ENCODE measurements at regions not wholly inside any gene's neighbourhood (a gene's known extent, or its start where the extent isn't known, plus 50 kb on each side); places are given as distances from the start of the nearest gene placed in this dataset.

- peak in 4 of 14 donors; percentile 20 to 48 (median 25) for DNase-seq
Measured at GRCh38 chr2:128797937-128798336, 479.3 kb upstream of the HS6ST1 start.

- DNase-seq = peak in 2 of 14 donors; percentile 26 to 36
Measured at GRCh38 chr2:128798502-128799283, 480.0 kb upstream of the HS6ST1 start.

GRCh38 chr2:128799284-128799552, 480.6 kb upstream of the HS6ST1 start:
- no peak for DNase-seq

- no peak for DNase-seq
Measured at GRCh38 chr2:128799730-128800129, 481.1 kb upstream of the HS6ST1 start.

- DNase-seq = no peak
Measured at GRCh38 chr2:128801576-128801975, 482.9 kb upstream of the HS6ST1 start.

GRCh38 chr2:128803222-128803621, 484.6 kb upstream of the HS6ST1 start:
- no peak for DNase-seq

- no peak for DNase-seq
Measured at GRCh38 chr2:128805237-128805636, 486.6 kb upstream of the HS6ST1 start.

GRCh38 chr2:128805918-128806317, 487.2 kb upstream of the HS6ST1 start:
- no peak for DNase-seq

- no peak for DNase-seq
Measured at GRCh38 chr2:128807317-128807716, 488.6 kb upstream of the HS6ST1 start.

- DNase-seq = no peak
Measured at GRCh38 chr2:128808462-128809258, 490.0 kb upstream of the HS6ST1 start.

GRCh38 chr2:128809259-128809636, 490.6 kb upstream of the HS6ST1 start:
- no peak for DNase-seq

GRCh38 chr2:128809880-128810279, 491.2 kb upstream of the HS6ST1 start:
- DNase-seq = no peak

- DNase-seq = peak in 3 of 14 donors; percentile 8 to 40 (median 35)
Measured at GRCh38 chr2:128812183-128812940, 493.7 kb upstream of the HS6ST1 start.

GRCh38 chr2:128813352-128814034, 494.8 kb upstream of the HS6ST1 start:
- no peak for DNase-seq

- DNase-seq = no peak
Measured at GRCh38 chr2:128815248-128815647, 496.6 kb upstream of the HS6ST1 start.

GRCh38 chr2:128817171-128817570, 498.5 kb upstream of the HS6ST1 start:
- no peak for DNase-seq

- no peak for DNase-seq
Measured at GRCh38 chr2:128817813-128818212, 499.1 kb upstream of the HS6ST1 start.

GRCh38 chr2:128818248-128818647, 499.6 kb upstream of the HS6ST1 start:
- no peak for DNase-seq

- no peak for DNase-seq
Measured at GRCh38 chr2:128818704-128819491, 500.2 kb upstream of the HS6ST1 start.

- peak in 2 of 14 donors; percentile 6 to 9 for DNase-seq
Measured at GRCh38 chr2:128820452-128820851, 501.8 kb upstream of the HS6ST1 start.

- DNase-seq = no peak
Measured at GRCh38 chr2:128821010-128821409, 502.3 kb upstream of the HS6ST1 start.

All from C1 segment of cervical spinal cord (tissue), 14 donors.